Keratinocyte (primary cell): ENCODE measurements at regions not wholly inside any gene's neighbourhood (a gene's known extent, or its start where the extent isn't known, plus 50 kb on each side); places are given as distances from the start of the nearest gene placed in this dataset.

Source experiments
- DNase-seq: peaks from one replicate; pipeline ENCODE4 v3.0.0-alpha.2; 2011; ENCODE audit warnings: low read depth, missing footprints, low spot score
- FAIRE-seq: peaks from 2 replicates; lab custom pipeline; 2011; peaks lifted over from hg19 to GRCh38; lab: Jason Lieb, UNC
- H2AFZ ChIP-seq: 2 replicates; pipeline ENCODE4 v1.6.0; 2012; ENCODE audit warnings: low read length, control low read depth, inconsistent platforms; ENCODE audit not compliant: control insufficient read depth
- H3K27ac ChIP-seq: 2 replicates; pipeline ENCODE4 v1.5.1; 2011; ENCODE audit warnings: low read length; ENCODE audit not compliant: control insufficient read depth, insufficient read depth
- H3K27me3 ChIP-seq: 3 replicates; pipeline ENCODE4 v1.6.0; 2011; ENCODE audit warnings: low read length; ENCODE audit not compliant: control insufficient read depth, insufficient read depth; ENCODE audit errors: extremely low read depth
- H3K36me3 ChIP-seq, 2 experiments: 2 replicates in 1 of 2; 3 replicates in 1 of 2; pipeline ENCODE4 v1.5.1; 2011; ENCODE audit warnings: low read length in 2 of 2, mild to moderate bottlenecking in 1 of 2; ENCODE audit not compliant: control insufficient read depth in 2 of 2, insufficient read depth in 2 of 2; ENCODE audit errors: extremely low read depth in 1 of 2
- H3K4me1 ChIP-seq: 3 replicates; pipeline ENCODE4 v1.5.1; 2011; ENCODE audit warnings: low read length; ENCODE audit not compliant: control insufficient read depth, insufficient read depth; ENCODE audit errors: extremely low read depth
- H3K4me2 ChIP-seq: 3 replicates; pipeline ENCODE4 v1.6.0; 2011; ENCODE audit warnings: low read depth, low read length; ENCODE audit not compliant: control insufficient read depth, insufficient read depth; ENCODE audit errors: extremely low read depth
- H3K4me3 ChIP-seq, 3 experiments: fragments of 200-600 bp in 1 of 3; sonication (generic) in 1 of 3; 2 replicates in 2 of 3; 3 replicates in 1 of 3; pipeline ENCODE4 v1.5.1; 2011 to 2016; ENCODE audit warnings: low read length in 3 of 3, mild to moderate bottlenecking in 3 of 3, control low read depth in 2 of 3, inconsistent platforms in 1 of 3, low read depth in 1 of 3, mixed read lengths in 1 of 3, mixed run types in 1 of 3, moderate library complexity in 1 of 3; ENCODE audit not compliant: control insufficient read depth in 2 of 3, insufficient read depth in 2 of 3; ENCODE audit errors: extremely low read depth in 1 of 3
- H3K79me2 ChIP-seq: 2 replicates; pipeline ENCODE4 v1.6.0; 2012; ENCODE audit warnings: low read length; ENCODE audit not compliant: control insufficient read depth, insufficient read depth
- H3K9ac ChIP-seq: 3 replicates; pipeline ENCODE4 v1.6.0; 2011; ENCODE audit warnings: low read length; ENCODE audit not compliant: control insufficient read depth, insufficient read depth; ENCODE audit errors: extremely low read depth
- H3K9me1 ChIP-seq: 3 replicates; pipeline ENCODE4 v1.6.0; 2011; ENCODE audit warnings: low read length; ENCODE audit not compliant: control insufficient read depth, insufficient read depth; ENCODE audit errors: extremely low read depth
- H3K9me3 ChIP-seq: 2 replicates; pipeline ENCODE4 v1.5.1; 2012; ENCODE audit warnings: low read depth, low read length; ENCODE audit not compliant: control insufficient read depth
- H4K20me1 ChIP-seq: 3 replicates; pipeline ENCODE4 v1.6.0; 2011; ENCODE audit warnings: low read length; ENCODE audit not compliant: control insufficient read depth, insufficient read depth; ENCODE audit errors: extremely low read depth
- CTCF ChIP-seq, 3 experiments: IDR thresholded peaks in 1 of 3; conservative IDR thresholded peaks in 1 of 3; optimal IDR thresholded peaks in 1 of 3; 2 replicates in 2 of 3; 3 replicates in 1 of 3; pipeline versions ENCODE3 to v1.5.1; 2011; ENCODE audit warnings: low read length in 3 of 3, mild to moderate bottlenecking in 3 of 3, moderate library complexity in 2 of 3, control low read depth in 1 of 3, inconsistent platforms in 1 of 3; ENCODE audit not compliant: insufficient read depth in 2 of 3; ENCODE audit errors: extremely low read depth in 1 of 3
- EZH2 ChIP-seq: IDR thresholded peaks from one replicate; pipeline ENCODE4 v1.6.1; 2012; ENCODE audit warnings: inconsistent platforms, mild to moderate bottlenecking, low read length, moderate library complexity
- dilution Hi-C: fragments of 300-500 bp; cut with MboI; formaldehyde crosslinking; loops from one replicate; pipeline ENCODE4 v1.7.0; 2020; ENCODE audit warnings: low sequenced_read_pairs; ENCODE audit not compliant: extremely low pct_ligation_motif_present

- dilution Hi-C loops: no loop called here
- Histone ChIP-seq H3K27me3 (no peaks in the 10 kb centered on the region), H3K79me2 (no peaks in the 10 kb centered on the region), H3K9me1 (no peaks in the 10 kb centered on the region), H4K20me1 (no peaks in the 10 kb centered on the region), H3K4me3 (no peak overlapping the region), H3K9me3 (peaks cover 7% of the 10 kb centered on the region), H3K4me2 (no peak overlapping the region), H3K27ac (no peak overlapping the region), H3K4me1 (no peaks in the 10 kb centered on the region), H3K9ac (no peak overlapping the region), H2AFZ (no peak overlapping the region), H3K36me3 (no peaks in the 10 kb centered on the region)
- FAIRE-seq (no peak), DNase-seq (no peak)
- TF ChIP-seq EZH2: no peak
- no peak for TF ChIP-seq CTCF (optimal IDR thresholded peaks at IDR 0.05 in 1 of 3, IDR thresholded peaks at IDR 0.05 in 1 of 3, conservative IDR thresholded peaks at IDR 0.05 in 1 of 3; ENCODE audit: extremely low read depth in 1 of 3, insufficient read depth in 2 of 3, low read length in 3 of 3)
These were observed 526.2 kb downstream of the TBC1D22A start for GRCh38 chr22:47288680-47289079.

- FAIRE-seq (no peak), DNase-seq (no peak)
- H4K20me1 ChIP-seq: no peaks in the 10 kb centered on the region
- H3K4me1 ChIP-seq: no peaks in the 10 kb centered on the region
- dilution Hi-C loops: no loop called here
- H3K27ac ChIP-seq: no peak overlapping the region
- no peaks in the 10 kb centered on the region for H3K9me1 ChIP-seq
- peaks cover 6% of the 10 kb centered on the region for H3K9me3 ChIP-seq
- H3K4me3 ChIP-seq: no peak overlapping the region
- no peak overlapping the region for H3K9ac ChIP-seq
- no peak overlapping the region for H3K4me2 ChIP-seq
- no peaks in the 10 kb centered on the region for H3K27me3 ChIP-seq
- no peaks in the 10 kb centered on the region for H3K36me3 ChIP-seq
- H3K79me2 ChIP-seq: no peaks in the 10 kb centered on the region
- no peak overlapping the region for H2AFZ ChIP-seq
- TF ChIP-seq CTCF (optimal IDR thresholded peaks at IDR 0.05 in 1 of 3, IDR thresholded peaks at IDR 0.05 in 1 of 3, conservative IDR thresholded peaks at IDR 0.05 in 1 of 3; ENCODE audit: extremely low read depth in 1 of 3, insufficient read depth in 2 of 3, low read length in 3 of 3): no peak
These were observed 525.1 kb downstream of the TBC1D22A start for GRCh38 chr22:47287516-47287915.
